Endothelial cell of umbilical vein (primary cell): ENCODE measurements at regions not wholly inside any gene's neighbourhood (a gene's known extent, or its start where the extent isn't known, plus 50 kb on each side); places are given as distances from the start of the nearest gene placed in this dataset.

ENCODE experiments used
- BruUV-seq: library from RNA; stranded (reverse); fragments of 400-500 nt; replicated peaks from 2 replicates; lab custom pipeline; 2021; lab: Mats Ljungman, UMichigan
- CTCF ChIA-PET: fragments of 300-600, 350-600 bp; sonication (Branson Sonifier 250); formaldehyde crosslinking; loops from one replicate; lab custom pipeline; 2021; ENCODE audit warnings: antibody characterized with exemption, inconsistent platforms; lab: Charles Lee
- POLR2A ChIA-PET: fragments of 300-600, 350-600 bp; sonication (Branson Sonifier 250); formaldehyde crosslinking; loops from one replicate; lab custom pipeline; 2021; ENCODE audit warnings: antibody characterized with exemption, inconsistent platforms; lab: Charles Lee
- DNase-seq: peaks from one replicate; pipeline ENCODE4 v3.0.0-alpha.2; 2011; ENCODE audit warnings: low read depth, low spot score
- FAIRE-seq: peaks from 2 replicates; lab custom pipeline; 2011; peaks lifted over from hg19 to GRCh38; lab: Jason Lieb, UNC
- H2AFZ ChIP-seq: 2 replicates; pipeline ENCODE4 v1.6.0; 2012; ENCODE audit warnings: low read depth, low read length, control low read depth, inconsistent platforms
- H3K27ac ChIP-seq: 2 replicates; pipeline ENCODE4 v1.5.1; 2011; ENCODE audit warnings: low read depth, mild to moderate bottlenecking, control low read depth, low read length, moderate library complexity; ENCODE audit not compliant: insufficient read depth
- H3K27me3 ChIP-seq, 2 experiments: 2 replicates each; pipeline versions ENCODE4 v1.6.0 to v1.6.1; 2011; ENCODE audit warnings: low read length in 2 of 2, mixed read lengths in 1 of 2; ENCODE audit not compliant: control insufficient read depth in 2 of 2, insufficient read depth in 2 of 2
- H3K36me3 ChIP-seq, 2 experiments: 2 replicates in 1 of 2; 3 replicates in 1 of 2; pipeline ENCODE4 v1.5.1; 2011; ENCODE audit warnings: low read length in 2 of 2, mild to moderate bottlenecking in 1 of 2, moderate library complexity in 1 of 2; ENCODE audit not compliant: control insufficient read depth in 2 of 2, insufficient read depth in 2 of 2; ENCODE audit errors: extremely low read depth in 1 of 2
- H3K4me1 ChIP-seq: 3 replicates; pipeline ENCODE4 v1.5.1; 2011; ENCODE audit warnings: mild to moderate bottlenecking, low read length; ENCODE audit not compliant: control insufficient read depth, insufficient read depth; ENCODE audit errors: extremely low read depth
- H3K4me2 ChIP-seq: 2 replicates; pipeline ENCODE4 v1.6.1; 2011; ENCODE audit warnings: low read length, control low read depth, mixed read lengths; ENCODE audit not compliant: insufficient read depth
- H3K4me3 ChIP-seq, 3 experiments: fragments of 200-600 bp in 1 of 3; sonication (generic), shearing (Covaris generic) in 1 of 3; replicated peaks in 1 of 3; 2 replicates each; pipeline ENCODE4 v1.5.1; 2011 to 2016; ENCODE audit warnings: control low read depth in 3 of 3, low read length in 3 of 3, mild to moderate bottlenecking in 2 of 3, inconsistent platforms in 1 of 3, low read depth in 1 of 3, moderate library complexity in 1 of 3; ENCODE audit not compliant: insufficient read depth in 1 of 3
- H3K79me2 ChIP-seq: 2 replicates; pipeline ENCODE4 v1.6.0; 2012; ENCODE audit warnings: low read length, inconsistent platforms; ENCODE audit not compliant: control insufficient read depth, insufficient read depth
- H3K9ac ChIP-seq: replicated peaks from 2 replicates; pipeline ENCODE3; 2011; ENCODE audit warnings: low read length, control low read depth; ENCODE audit not compliant: insufficient read depth; ENCODE audit errors: extremely low read depth
- H3K9me1 ChIP-seq: replicated peaks from 3 replicates; pipeline ENCODE4 v1.6.0; 2011; ENCODE audit warnings: mild to moderate bottlenecking, low read length; ENCODE audit not compliant: control insufficient read depth, insufficient read depth; ENCODE audit errors: extremely low read depth
- H3K9me3 ChIP-seq: replicated peaks from 2 replicates; pipeline ENCODE4 v1.5.1; 2012; ENCODE audit warnings: low read length, inconsistent platforms; ENCODE audit not compliant: control insufficient read depth, insufficient read depth
- H4K20me1 ChIP-seq: replicated peaks from 2 replicates; pipeline ENCODE3; 2011; ENCODE audit warnings: mild to moderate bottlenecking, low read length; ENCODE audit not compliant: control insufficient read depth, insufficient read depth; ENCODE audit errors: extremely low read depth
- EZH2 ChIP-seq: IDR thresholded peaks from 2 replicates; pipeline ENCODE4 v1.6.1; 2012; ENCODE audit warnings: borderline replicate concordance, low read depth, mild to moderate bottlenecking, moderate library complexity, low read length, inconsistent platforms; ENCODE audit not compliant: severe bottlenecking
- FOS ChIP-seq: IDR thresholded peaks from 2 replicates; pipeline ENCODE4 v1.6.1; 2011; ENCODE audit warnings: mild to moderate bottlenecking, low read length, moderate library complexity, borderline replicate concordance; ENCODE audit not compliant: insufficient read depth
- GATA2 ChIP-seq: IDR thresholded peaks from 2 replicates; pipeline ENCODE4 v1.7.0; 2011; ENCODE audit warnings: low read depth, mild to moderate bottlenecking, moderate library complexity, mixed read lengths, low read length; ENCODE audit not compliant: insufficient read length, insufficient read depth
- JUN ChIP-seq: IDR thresholded peaks from 2 replicates; pipeline ENCODE4 v1.6.1; 2011; ENCODE audit warnings: borderline replicate concordance, low read depth; ENCODE audit not compliant: insufficient read length, insufficient read depth
- MYC ChIP-seq: IDR thresholded peaks from one replicate; pipeline ENCODE4 v1.6.1; 2011; ENCODE audit warnings: mild to moderate bottlenecking, low read depth, low read length
- POLR2A ChIP-seq: IDR thresholded peaks from 2 replicates; pipeline ENCODE4 v1.6.1; 2012; ENCODE audit warnings: low read depth, mild to moderate bottlenecking, control low read depth, low read length
- POLR2AphosphoS5 ChIP-seq: IDR thresholded peaks from 2 replicates; pipeline ENCODE4 v1.6.1; 2012; ENCODE audit warnings: low read depth, mild to moderate bottlenecking, control low read depth, low read length, moderate library complexity; ENCODE audit not compliant: insufficient read depth
- dilution Hi-C: fragments of 300-500 bp; cut with MboI; formaldehyde crosslinking; loops from one replicate; pipeline ENCODE4 v1.15.0; 2019; ENCODE audit warnings: low sequenced_read_pairs; ENCODE audit not compliant: extremely low pct_ligation_motif_present
- intact Hi-C: fragments of 100-400 bp; cut with micrococcal nuclease; formaldehyde crosslinking; loops from one replicate; pipeline ENCODE4 v1.10.0; 2022
- TF ChIP-seq, protein P1 (sequence below): IDR thresholded peaks from 2 replicates; pipeline ENCODE4 v1.6.1; 2011; ENCODE audit not compliant: insufficient read depth, insufficient read length
- TF ChIP-seq, protein P2 (sequence below), 2 donors: IDR thresholded peaks; 1 replicate in 1 of 2; 2 replicates in 1 of 2; pipeline ENCODE4 v1.5.1; 2011; ENCODE audit warnings: low read length in 2 of 2, mild to moderate bottlenecking in 2 of 2, moderate library complexity in 2 of 2, control low read depth in 1 of 2, inconsistent platforms in 1 of 2, low read depth in 1 of 2; ENCODE audit not compliant: insufficient read depth in 1 of 2; ENCODE audit errors: extremely low read depth in 1 of 2

DNA sequence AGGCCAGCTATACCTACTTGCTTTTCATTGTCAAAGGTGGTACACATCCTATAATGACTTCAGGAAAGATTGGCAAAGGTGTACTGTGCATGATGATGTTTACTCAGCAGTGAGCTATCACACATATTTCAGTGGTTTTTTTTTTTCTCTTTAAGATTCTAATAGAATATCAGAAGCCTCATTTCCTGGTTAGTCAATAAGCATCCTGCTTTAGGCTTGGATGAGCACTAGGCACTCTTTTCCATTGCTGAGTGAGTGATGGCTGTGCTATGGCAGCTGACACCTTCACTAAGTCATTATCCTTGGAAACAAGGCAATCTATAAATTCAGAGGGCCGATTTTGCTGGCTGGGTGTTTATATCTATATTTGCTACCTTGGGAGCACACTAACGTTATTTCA is 161.1 kb upstream of the RASSF8 start:
- DNase-seq: no peak
- Histone ChIP-seq H3K4me2 (no peak overlapping the region), H3K4me1 (peaks cover 19% of the 10 kb centered on the region), H3K9ac (no peak overlapping the region), H3K36me3 (no peaks in the 10 kb centered on the region), H4K20me1 (no peaks in the 10 kb centered on the region), H3K4me3 (no peak overlapping the region), H3K9me1 (no peaks in the 10 kb centered on the region), H3K27ac (no peak overlapping the region), H2AFZ (no peak overlapping the region), H3K27me3 (no peaks in the 10 kb centered on the region), H3K79me2 (no peaks in the 10 kb centered on the region), H3K9me3 (no peaks in the 10 kb centered on the region)
- dilution Hi-C loops (no loop called here), intact Hi-C loops (no loop called here)
- no TSS peak for BruUV-seq
- CTCF ChIA-PET: no interaction called here
- POLR2A ChIA-PET: no interaction called here
- no peak for FAIRE-seq
- TF ChIP-seq POLR2AphosphoS5: no peak
- no peak for TF ChIP-seq POLR2A
- no peak for TF ChIP-seq EZH2
- no peak for TF ChIP-seq FOS
- TF ChIP-seq, protein P1, sequence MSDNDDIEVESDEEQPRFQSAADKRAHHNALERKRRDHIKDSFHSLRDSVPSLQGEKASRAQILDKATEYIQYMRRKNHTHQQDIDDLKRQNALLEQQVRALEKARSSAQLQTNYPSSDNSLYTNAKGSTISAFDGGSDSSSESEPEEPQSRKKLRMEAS: no peak
- TF ChIP-seq JUN: no peak
- TF ChIP-seq, protein P2, sequence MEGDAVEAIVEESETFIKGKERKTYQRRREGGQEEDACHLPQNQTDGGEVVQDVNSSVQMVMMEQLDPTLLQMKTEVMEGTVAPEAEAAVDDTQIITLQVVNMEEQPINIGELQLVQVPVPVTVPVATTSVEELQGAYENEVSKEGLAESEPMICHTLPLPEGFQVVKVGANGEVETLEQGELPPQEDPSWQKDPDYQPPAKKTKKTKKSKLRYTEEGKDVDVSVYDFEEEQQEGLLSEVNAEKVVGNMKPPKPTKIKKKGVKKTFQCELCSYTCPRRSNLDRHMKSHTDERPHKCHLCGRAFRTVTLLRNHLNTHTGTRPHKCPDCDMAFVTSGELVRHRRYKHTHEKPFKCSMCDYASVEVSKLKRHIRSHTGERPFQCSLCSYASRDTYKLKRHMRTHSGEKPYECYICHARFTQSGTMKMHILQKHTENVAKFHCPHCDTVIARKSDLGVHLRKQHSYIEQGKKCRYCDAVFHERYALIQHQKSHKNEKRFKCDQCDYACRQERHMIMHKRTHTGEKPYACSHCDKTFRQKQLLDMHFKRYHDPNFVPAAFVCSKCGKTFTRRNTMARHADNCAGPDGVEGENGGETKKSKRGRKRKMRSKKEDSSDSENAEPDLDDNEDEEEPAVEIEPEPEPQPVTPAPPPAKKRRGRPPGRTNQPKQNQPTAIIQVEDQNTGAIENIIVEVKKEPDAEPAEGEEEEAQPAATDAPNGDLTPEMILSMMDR (IDR thresholded peaks at IDR 0.05; ENCODE audit: extremely low read depth in 1 of 2, insufficient read depth in 1 of 2, low read depth in 1 of 2, low read length in 2 of 2): no peak
- no peak for TF ChIP-seq GATA2
- TF ChIP-seq MYC: no peak
